ENCODE measurements at regions not wholly inside any gene's neighbourhood (a gene's known extent, or its start where the extent isn't known, plus 50 kb on each side); places are given as distances from the start of the nearest gene placed in this dataset.

DNA sequence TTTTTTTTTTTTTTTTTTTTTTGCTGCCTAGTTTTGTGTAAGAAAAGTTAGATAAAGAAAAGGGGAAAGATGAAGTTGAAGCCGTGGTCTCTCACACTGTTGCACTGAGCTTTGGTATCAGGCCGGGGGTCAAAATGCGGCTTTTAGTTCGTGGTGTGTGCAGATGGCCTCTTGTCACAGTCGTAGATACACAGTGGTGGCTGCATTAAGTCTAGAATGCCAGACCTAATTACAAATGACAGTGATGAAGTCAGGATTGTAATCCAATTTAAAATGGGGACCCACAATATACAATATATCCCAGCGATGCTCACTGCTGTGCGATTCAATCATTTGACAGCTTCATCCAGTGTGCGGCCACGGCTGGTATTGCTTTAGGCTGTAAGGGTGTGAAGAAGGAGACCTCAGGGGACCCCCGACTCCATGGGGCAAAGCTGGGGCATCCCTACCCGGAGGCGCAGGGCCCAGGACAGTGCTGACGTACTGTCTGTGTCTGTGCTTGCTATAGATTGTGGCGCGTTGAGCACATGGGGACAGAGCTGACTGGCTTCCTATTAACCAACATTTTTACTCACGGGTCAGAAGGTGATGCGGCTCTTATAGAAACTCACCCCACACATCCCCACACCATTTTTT, 210.0 kb upstream of the SOX4 start:
- H3K27me3 ChIP-seq: no peaks in the 10 kb centered on the region
- TF ChIP-seq, protein P1, sequence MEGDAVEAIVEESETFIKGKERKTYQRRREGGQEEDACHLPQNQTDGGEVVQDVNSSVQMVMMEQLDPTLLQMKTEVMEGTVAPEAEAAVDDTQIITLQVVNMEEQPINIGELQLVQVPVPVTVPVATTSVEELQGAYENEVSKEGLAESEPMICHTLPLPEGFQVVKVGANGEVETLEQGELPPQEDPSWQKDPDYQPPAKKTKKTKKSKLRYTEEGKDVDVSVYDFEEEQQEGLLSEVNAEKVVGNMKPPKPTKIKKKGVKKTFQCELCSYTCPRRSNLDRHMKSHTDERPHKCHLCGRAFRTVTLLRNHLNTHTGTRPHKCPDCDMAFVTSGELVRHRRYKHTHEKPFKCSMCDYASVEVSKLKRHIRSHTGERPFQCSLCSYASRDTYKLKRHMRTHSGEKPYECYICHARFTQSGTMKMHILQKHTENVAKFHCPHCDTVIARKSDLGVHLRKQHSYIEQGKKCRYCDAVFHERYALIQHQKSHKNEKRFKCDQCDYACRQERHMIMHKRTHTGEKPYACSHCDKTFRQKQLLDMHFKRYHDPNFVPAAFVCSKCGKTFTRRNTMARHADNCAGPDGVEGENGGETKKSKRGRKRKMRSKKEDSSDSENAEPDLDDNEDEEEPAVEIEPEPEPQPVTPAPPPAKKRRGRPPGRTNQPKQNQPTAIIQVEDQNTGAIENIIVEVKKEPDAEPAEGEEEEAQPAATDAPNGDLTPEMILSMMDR (IDR thresholded peaks at IDR 0.05; ENCODE audit: low read depth, low read length): peak; percentile 17; the same call in 1 of the 2 replicates
- peak; percentile 93 for DNase-seq
- H3K4me1 ChIP-seq: peaks cover 16% of the 10 kb centered on the region
- H3K36me3 ChIP-seq: no peaks in the 10 kb centered on the region
- peak overlapping the region; percentile 46 for H3K4me3 ChIP-seq (ENCODE audit: low read depth, low read length)
- peaks cover 4% of the 10 kb centered on the region for H3K9me3 ChIP-seq

DNA sequence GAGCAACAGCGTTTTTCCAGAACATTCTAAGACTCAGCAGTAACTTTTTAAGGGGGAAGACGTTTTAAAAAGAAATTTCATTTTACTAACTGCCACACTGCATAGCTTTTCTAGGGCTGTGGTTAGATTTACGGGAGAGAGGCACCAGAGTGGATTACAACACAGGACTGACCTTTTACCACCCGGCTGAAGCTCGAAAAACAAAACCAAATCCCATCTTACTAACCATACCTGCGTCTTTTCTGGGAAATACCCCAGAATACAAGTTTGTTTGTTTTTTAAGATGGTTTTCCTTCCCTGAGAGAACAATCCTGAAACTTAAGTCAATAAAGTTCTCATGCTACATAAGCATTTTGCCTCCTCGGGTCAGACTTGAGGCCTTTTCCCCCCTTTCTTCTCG, 209.3 kb upstream of the SOX4 start:
- no peak for DNase-seq
- no peaks in the 10 kb centered on the region for H3K36me3 ChIP-seq
- H3K4me3 ChIP-seq (ENCODE audit: low read depth, low read length): no peak overlapping the region; the same call in 1 of the 2 replicates
- TF ChIP-seq, protein P1 (IDR thresholded peaks at IDR 0.05; ENCODE audit: low read depth, low read length): no peak
- H3K4me1 ChIP-seq: peaks cover 16% of the 10 kb centered on the region
- peaks cover 4% of the 10 kb centered on the region for H3K9me3 ChIP-seq
- no peaks in the 10 kb centered on the region for H3K27me3 ChIP-seq

DNA sequence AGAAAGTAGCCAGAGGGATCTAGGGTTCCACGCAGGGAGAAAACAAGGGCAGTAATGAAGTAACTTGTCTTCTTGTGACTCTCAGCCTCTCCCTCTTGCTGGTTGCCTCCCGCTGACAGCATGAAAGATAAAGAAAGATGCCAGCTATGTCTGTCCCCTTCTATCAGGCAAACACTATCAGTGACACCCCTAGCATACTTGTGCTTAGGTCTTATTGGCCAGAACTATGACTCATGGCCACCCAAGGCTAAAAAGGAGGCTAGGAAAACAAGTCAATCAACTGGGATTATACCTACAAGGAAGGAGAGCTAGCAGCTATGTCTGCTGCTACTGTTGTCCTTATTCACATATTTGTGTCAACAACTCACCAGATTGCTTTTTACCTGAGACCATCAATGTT, 206.8 kb upstream of the SOX4 start:
- no peak for DNase-seq
- Histone ChIP-seq H3K27me3 (no peaks in the 10 kb centered on the region), H3K4me1 (peaks cover 16% of the 10 kb centered on the region), H3K36me3 (no peaks in the 10 kb centered on the region), H3K4me3 (ENCODE audit: low read depth, low read length) (no peak overlapping the region), H3K9me3 (peaks cover 4% of the 10 kb centered on the region)
- TF ChIP-seq, protein P1 (IDR thresholded peaks at IDR 0.05; ENCODE audit: low read depth, low read length): no peak

DNA sequence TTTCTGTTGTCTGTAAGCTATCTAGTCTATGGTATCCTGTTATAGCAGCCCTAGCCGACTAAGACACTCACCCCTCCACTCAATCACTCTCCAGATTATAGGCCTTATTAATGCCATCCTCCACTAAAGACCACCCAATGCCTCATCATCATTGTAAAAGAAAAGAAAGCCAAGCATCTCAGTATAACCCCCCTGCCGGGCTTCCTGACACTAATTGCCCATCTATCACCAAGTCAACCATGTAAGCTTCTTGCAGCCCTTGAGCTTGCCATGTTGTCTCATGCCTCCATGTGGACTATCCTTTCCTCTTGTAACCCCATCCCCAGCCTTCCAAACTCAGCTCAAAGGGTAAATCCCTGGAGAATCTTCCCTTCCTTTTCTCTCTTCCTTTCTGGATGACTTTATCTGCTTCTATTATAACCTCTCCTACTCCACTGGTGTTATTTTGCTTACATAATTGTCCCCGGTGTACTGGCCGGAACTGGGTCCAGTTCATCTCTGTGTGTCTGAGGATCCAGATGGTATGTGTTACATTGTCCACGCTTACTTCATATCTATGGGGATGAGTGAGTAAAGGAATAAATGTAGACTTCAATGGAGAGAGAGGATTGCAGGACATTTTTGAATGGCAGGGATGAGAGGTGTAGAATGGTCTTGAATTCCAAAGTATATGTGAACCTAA, 202.9 kb upstream of the SOX4 start:
- no peak for DNase-seq
- no peaks in the 10 kb centered on the region for H3K27me3 ChIP-seq
- no peak overlapping the region for H3K4me3 ChIP-seq (ENCODE audit: low read depth, low read length)
- H3K36me3 ChIP-seq: no peaks in the 10 kb centered on the region
- H3K4me1 ChIP-seq: peaks cover 16% of the 10 kb centered on the region
- peaks cover 2% of the 10 kb centered on the region for H3K9me3 ChIP-seq
- TF ChIP-seq, protein P1 (IDR thresholded peaks at IDR 0.05; ENCODE audit: low read depth, low read length): no peak

DNA sequence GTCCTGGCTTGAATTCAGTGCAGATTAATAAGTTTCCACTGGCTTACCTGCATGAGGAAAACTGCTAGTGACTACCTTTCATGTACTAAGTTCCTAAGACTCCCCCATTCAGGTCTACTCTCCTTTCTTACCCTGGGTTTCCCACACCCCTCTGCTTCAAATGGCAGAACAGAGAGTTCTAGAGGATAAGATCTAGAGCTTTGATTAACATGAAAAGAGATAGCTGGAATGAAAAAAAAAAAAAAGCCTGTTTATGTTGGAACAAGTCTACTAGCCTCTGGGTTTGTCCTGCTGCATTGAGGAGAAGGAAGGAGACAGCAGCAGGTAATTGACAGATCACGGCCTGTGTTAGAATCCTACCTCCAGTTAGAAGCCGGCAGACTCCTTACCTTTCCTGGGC, 201.4 kb upstream of the SOX4 start:
- H3K36me3 ChIP-seq: no peaks in the 10 kb centered on the region
- H3K4me1 ChIP-seq: peaks cover 19% of the 10 kb centered on the region
- H3K27me3 ChIP-seq: no peaks in the 10 kb centered on the region
- TF ChIP-seq, protein P1 (IDR thresholded peaks at IDR 0.05; ENCODE audit: low read depth, low read length): no peak
- no peak for DNase-seq
- no peaks in the 10 kb centered on the region for H3K9me3 ChIP-seq
- H3K4me3 ChIP-seq (ENCODE audit: low read depth, low read length): no peak overlapping the region

All from BE2C (cell line).